HCT116 (cell line): ENCODE measurements at regions not wholly inside any gene's neighbourhood (a gene's known extent, or its start where the extent isn't known, plus 50 kb on each side); places are given as distances from the start of the nearest gene placed in this dataset.

Experiments
- ATAC-seq: fragments of 200-7000 bp; cut with Tn5 transposase; 2 replicates; pipeline ENCODE4 v1.9.1; 2020; ENCODE audit warnings: mild to moderate bottlenecking, moderate library complexity
- BruUV-seq: library from RNA; stranded (reverse); fragments of 400-500 nt; replicated peaks from 2 replicates; lab custom pipeline; 2021; lab: Mats Ljungman, UMichigan
- CTCF ChIA-PET: fragments of 300-600 bp; sonication (Branson Sonifier 250); formaldehyde crosslinking; loops from one replicate; lab custom pipeline; 2021; ENCODE audit warnings: antibody characterized with exemption; lab: Charles Lee
- POLR2A ChIA-PET: fragments of 300-600, 350-600 bp; sonication (Branson Sonifier 250); formaldehyde crosslinking; loops from one replicate; lab custom pipeline; 2021; ENCODE audit warnings: antibody characterized with exemption; lab: Charles Lee
- RAD21 ChIA-PET, 2 experiments: fragments of 300-600 bp; sonication (Branson Sonifier 250); formaldehyde crosslinking; loops; one replicate each; lab custom pipeline; 2023; ENCODE audit warnings: low total read pairs in 2 of 2; ENCODE audit not compliant: uncharacterized antibody in 2 of 2, unreplicated experiment in 2 of 2, low non-redundant PET in 1 of 2; lab: Charles Lee
- DNase-seq: peaks from one replicate; pipeline ENCODE4 v3.0.0-alpha.2; 2010; ENCODE audit warnings: low read depth, low spot score
- H2AFZ ChIP-seq: fragments of 200-600 bp; shearing (Covaris generic), sonication (generic); 2 replicates; pipeline ENCODE4 v1.6.1; 2017; ENCODE audit warnings: low read depth, mixed run types, mixed read lengths, antibody characterized with exemption, low read length; ENCODE audit not compliant: poor library complexity, severe bottlenecking
- H3K27ac ChIP-seq: 2 replicates; pipeline ENCODE4 v1.5.1; 2012; ENCODE audit warnings: low read depth, low read length
- H3K27me3 ChIP-seq: fragments of 200-600 bp; sonication (generic); 2 replicates; pipeline ENCODE4 v1.6.1; 2016; ENCODE audit warnings: mixed run types, low read length, mixed read lengths; ENCODE audit not compliant: insufficient read depth
- H3K36me3 ChIP-seq, 2 experiments: fragments of 200-500 bp in 1 of 2; fragments of 200-600 bp in 1 of 2; sonication (Bioruptor generic) in 1 of 2; sonication (generic) in 1 of 2; 2 replicates each; pipeline versions ENCODE4 v1.5.1 to v1.6.1; 2014 to 2016; ENCODE audit warnings: low read length in 2 of 2, inconsistent platforms in 1 of 2, mixed read lengths in 1 of 2, mixed run types in 1 of 2; ENCODE audit not compliant: insufficient read depth in 2 of 2, control insufficient read depth in 1 of 2
- H3K4me1 ChIP-seq, 2 experiments: fragments of 200-600 bp in 1 of 2; sonication (generic) in 1 of 2; 2 replicates each; pipeline versions ENCODE4 v1.5.1 to v1.6.1; 2012 to 2017; ENCODE audit warnings: low read length in 2 of 2, inconsistent platforms in 1 of 2, mild to moderate bottlenecking in 1 of 2, mixed read lengths in 1 of 2, mixed run types in 1 of 2, moderate library complexity in 1 of 2; ENCODE audit not compliant: insufficient read depth in 2 of 2, control insufficient read depth in 1 of 2
- H3K4me2 ChIP-seq: fragments of 200-600 bp; sonication (generic); 2 replicates; pipeline ENCODE4 v1.6.1; 2017; ENCODE audit warnings: mixed run types, low read length, mixed read lengths
- H3K4me3 ChIP-seq, 2 experiments: fragments of 200-600 bp in 1 of 2; sonication (generic) in 1 of 2; replicated peaks in 1 of 2; 2 replicates each; pipeline ENCODE4 v1.5.1; 2011 to 2016; ENCODE audit warnings: low read length in 2 of 2, control low read depth in 1 of 2, low read depth in 1 of 2, mild to moderate bottlenecking in 1 of 2, mixed read lengths in 1 of 2, mixed run types in 1 of 2
- H3K79me2 ChIP-seq: fragments of 200-600 bp; sonication (generic); 2 replicates; pipeline ENCODE4 v1.6.1; 2017; ENCODE audit warnings: mild to moderate bottlenecking, mixed run types, low read length, moderate library complexity, mixed read lengths; ENCODE audit not compliant: insufficient read depth
- H3K9ac ChIP-seq: fragments of 200-600 bp; sonication (generic); 2 replicates; pipeline ENCODE4 v1.6.1; 2016; ENCODE audit warnings: low read length, mixed read lengths
- H3K9me2 ChIP-seq: fragments of 200-600 bp; sonication (generic), shearing (Covaris generic); 2 replicates; pipeline ENCODE4 v1.6.1; 2017; ENCODE audit warnings: mixed run types, mild to moderate bottlenecking, moderate library complexity; ENCODE audit not compliant: insufficient read depth
- H3K9me3 ChIP-seq, 2 experiments: fragments of 200-500 bp in 1 of 2; fragments of 200-600 bp in 1 of 2; sonication (Bioruptor generic) in 1 of 2; sonication (generic) in 1 of 2; 2 replicates each; pipeline ENCODE4 v1.6.1; 2014 to 2017; ENCODE audit warnings: low read length in 2 of 2, mixed read lengths in 2 of 2, inconsistent platforms in 1 of 2, low read depth in 1 of 2, mild to moderate bottlenecking in 1 of 2, mixed run types in 1 of 2, moderate library complexity in 1 of 2; ENCODE audit not compliant: control insufficient read depth in 1 of 2, insufficient read depth in 1 of 2
- H4K20me1 ChIP-seq: fragments of 200-600 bp; sonication (generic), shearing (Covaris generic); 2 replicates; pipeline ENCODE4 v1.6.1; 2017; ENCODE audit warnings: mixed run types, mild to moderate bottlenecking, moderate library complexity; ENCODE audit not compliant: insufficient read depth
- CBX3 ChIP-seq: IDR thresholded peaks from 2 replicates; pipeline ENCODE4 v1.6.1; 2012; ENCODE audit warnings: low read depth
- CEBPB ChIP-seq: IDR thresholded peaks from 2 replicates; pipeline ENCODE4 v1.6.1; 2012; ENCODE audit warnings: low read depth
- EZH2 ChIP-seq: fragments of 200-600 bp; sonication (generic); IDR thresholded peaks from 2 replicates; pipeline ENCODE4 v1.6.1; 2017; ENCODE audit warnings: antibody characterized with exemption, mixed run types
- EZH2phosphoT487 ChIP-seq: fragments of 200-600 bp; IDR thresholded peaks from 2 replicates; pipeline ENCODE4 v1.6.1; 2018; ENCODE audit warnings: antibody characterized with exemption, borderline replicate concordance
- JUND ChIP-seq: IDR thresholded peaks from 2 replicates; pipeline ENCODE4 v1.6.1; 2012
- RAD21 ChIP-seq: IDR thresholded peaks from 2 replicates; pipeline ENCODE4 v1.6.1; 2012; ENCODE audit warnings: low read depth, mild to moderate bottlenecking
- SIN3A ChIP-seq: IDR thresholded peaks from 2 replicates; pipeline ENCODE4 v1.6.1; 2012; ENCODE audit warnings: low read depth
- ZFX ChIP-seq: fragments of 450-650 bp; IDR thresholded peaks from 2 replicates; pipeline ENCODE4 v1.6.1; 2017
- intact Hi-C: fragments of 100-400 bp; cut with micrococcal nuclease; formaldehyde crosslinking; loops from 2 replicates; pipeline ENCODE4 v1.10.0; 2022
- TF ChIP-seq, protein P1 (sequence below): IDR thresholded peaks from 2 replicates; pipeline ENCODE4 v1.6.1; 2012; ENCODE audit warnings: low read depth
- TF ChIP-seq, protein P2 (sequence below): IDR thresholded peaks from 2 replicates; pipeline ENCODE4 v1.6.1; 2012
- TF ChIP-seq, protein P3 (sequence below): IDR thresholded peaks from 2 replicates; pipeline ENCODE4 v1.6.1; 2011; ENCODE audit warnings: mild to moderate bottlenecking, low read length, moderate library complexity; ENCODE audit not compliant: insufficient replicate concordance; ENCODE audit errors: extremely low read depth

DNA sequence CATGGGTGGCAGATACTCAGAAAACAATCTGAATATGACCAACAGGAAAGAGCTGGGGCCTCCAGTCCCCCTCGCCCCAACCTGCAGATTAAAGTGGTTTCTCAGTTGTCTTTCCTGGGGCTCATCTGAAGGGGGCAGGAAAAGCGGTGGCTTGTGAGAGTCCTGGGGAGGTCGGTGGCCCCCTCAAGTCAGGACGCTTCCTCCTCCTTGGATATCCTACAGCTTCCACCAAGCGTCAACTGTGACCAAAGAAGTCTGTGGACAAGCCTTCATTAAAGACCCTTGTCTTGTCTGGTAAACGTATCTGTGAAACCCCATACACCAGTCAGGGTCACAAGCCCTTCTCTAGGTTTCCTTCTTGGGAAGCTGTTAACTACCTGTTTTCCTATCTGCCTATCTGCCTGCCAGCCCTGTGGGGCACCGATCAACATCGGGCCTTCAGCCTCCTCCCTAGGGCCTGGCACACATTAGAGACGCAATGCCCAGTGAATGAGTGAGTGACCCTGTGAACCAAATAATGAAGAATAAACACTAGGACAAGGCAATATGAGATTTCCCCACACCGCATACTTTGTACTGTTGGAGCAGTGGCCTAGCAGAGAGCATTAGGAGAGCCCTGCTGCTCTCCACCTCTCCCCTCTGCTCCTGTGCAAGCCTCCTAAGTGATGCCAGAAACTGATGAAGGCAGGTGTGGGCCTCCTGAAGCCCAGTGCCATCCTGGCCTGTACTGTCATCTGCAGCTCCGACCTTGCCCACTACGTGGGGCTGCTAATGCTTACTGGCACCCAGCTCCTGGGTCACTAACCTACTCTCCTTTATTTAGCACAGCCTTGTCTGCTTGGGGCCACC lies 1317.8 kb downstream of the UQCRFS1 start:
- Histone ChIP-seq H3K27me3 (no peaks in the 10 kb centered on the region), H3K27ac (no peak overlapping the region), H3K4me3 (no peak overlapping the region), H2AFZ (no peak overlapping the region), H3K9me3 (peaks cover 0 to 15% of the 10 kb centered on the region in 2 experiments; a peak in 2 of 4 replicates), H3K9me2 (no peaks in the 10 kb centered on the region), H3K9ac (no peak overlapping the region), H3K4me2 (no peak overlapping the region), H4K20me1 (no peaks in the 10 kb centered on the region), H3K79me2 (no peaks in the 10 kb centered on the region), H3K4me1 (no peaks in the 10 kb centered on the region), H3K36me3 (no peaks in the 10 kb centered on the region)
- ATAC-seq, result no peak
- no peak for DNase-seq
- POLR2A ChIA-PET, result no interaction called here
- TF ChIP-seq CBX3, result no peak
- TF ChIP-seq ZFX, result no peak
- TF ChIP-seq CEBPB, result no peak
- TF ChIP-seq EZH2phosphoT487, result no peak
- TF ChIP-seq, protein P1, sequence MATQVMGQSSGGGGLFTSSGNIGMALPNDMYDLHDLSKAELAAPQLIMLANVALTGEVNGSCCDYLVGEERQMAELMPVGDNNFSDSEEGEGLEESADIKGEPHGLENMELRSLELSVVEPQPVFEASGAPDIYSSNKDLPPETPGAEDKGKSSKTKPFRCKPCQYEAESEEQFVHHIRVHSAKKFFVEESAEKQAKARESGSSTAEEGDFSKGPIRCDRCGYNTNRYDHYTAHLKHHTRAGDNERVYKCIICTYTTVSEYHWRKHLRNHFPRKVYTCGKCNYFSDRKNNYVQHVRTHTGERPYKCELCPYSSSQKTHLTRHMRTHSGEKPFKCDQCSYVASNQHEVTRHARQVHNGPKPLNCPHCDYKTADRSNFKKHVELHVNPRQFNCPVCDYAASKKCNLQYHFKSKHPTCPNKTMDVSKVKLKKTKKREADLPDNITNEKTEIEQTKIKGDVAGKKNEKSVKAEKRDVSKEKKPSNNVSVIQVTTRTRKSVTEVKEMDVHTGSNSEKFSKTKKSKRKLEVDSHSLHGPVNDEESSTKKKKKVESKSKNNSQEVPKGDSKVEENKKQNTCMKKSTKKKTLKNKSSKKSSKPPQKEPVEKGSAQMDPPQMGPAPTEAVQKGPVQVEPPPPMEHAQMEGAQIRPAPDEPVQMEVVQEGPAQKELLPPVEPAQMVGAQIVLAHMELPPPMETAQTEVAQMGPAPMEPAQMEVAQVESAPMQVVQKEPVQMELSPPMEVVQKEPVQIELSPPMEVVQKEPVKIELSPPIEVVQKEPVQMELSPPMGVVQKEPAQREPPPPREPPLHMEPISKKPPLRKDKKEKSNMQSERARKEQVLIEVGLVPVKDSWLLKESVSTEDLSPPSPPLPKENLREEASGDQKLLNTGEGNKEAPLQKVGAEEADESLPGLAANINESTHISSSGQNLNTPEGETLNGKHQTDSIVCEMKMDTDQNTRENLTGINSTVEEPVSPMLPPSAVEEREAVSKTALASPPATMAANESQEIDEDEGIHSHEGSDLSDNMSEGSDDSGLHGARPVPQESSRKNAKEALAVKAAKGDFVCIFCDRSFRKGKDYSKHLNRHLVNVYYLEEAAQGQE, result no peak
- TF ChIP-seq, protein P2, sequence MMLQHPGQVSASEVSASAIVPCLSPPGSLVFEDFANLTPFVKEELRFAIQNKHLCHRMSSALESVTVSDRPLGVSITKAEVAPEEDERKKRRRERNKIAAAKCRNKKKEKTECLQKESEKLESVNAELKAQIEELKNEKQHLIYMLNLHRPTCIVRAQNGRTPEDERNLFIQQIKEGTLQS, result no peak
- TF ChIP-seq, protein P3, sequence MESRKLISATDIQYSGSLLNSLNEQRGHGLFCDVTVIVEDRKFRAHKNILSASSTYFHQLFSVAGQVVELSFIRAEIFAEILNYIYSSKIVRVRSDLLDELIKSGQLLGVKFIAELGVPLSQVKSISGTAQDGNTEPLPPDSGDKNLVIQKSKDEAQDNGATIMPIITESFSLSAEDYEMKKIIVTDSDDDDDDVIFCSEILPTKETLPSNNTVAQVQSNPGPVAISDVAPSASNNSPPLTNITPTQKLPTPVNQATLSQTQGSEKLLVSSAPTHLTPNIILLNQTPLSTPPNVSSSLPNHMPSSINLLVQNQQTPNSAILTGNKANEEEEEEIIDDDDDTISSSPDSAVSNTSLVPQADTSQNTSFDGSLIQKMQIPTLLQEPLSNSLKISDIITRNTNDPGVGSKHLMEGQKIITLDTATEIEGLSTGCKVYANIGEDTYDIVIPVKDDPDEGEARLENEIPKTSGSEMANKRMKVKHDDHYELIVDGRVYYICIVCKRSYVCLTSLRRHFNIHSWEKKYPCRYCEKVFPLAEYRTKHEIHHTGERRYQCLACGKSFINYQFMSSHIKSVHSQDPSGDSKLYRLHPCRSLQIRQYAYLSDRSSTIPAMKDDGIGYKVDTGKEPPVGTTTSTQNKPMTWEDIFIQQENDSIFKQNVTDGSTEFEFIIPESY, result no peak
- TF ChIP-seq SIN3A, result no peak
- TF ChIP-seq RAD21, result no peak
- TF ChIP-seq JUND, result no peak
- TF ChIP-seq EZH2, result no peak
- intact Hi-C loops, result no loop called here
- no TSS peak for BruUV-seq
- CTCF ChIA-PET, result no interaction called here
- RAD21 ChIA-PET, result no interaction called here
